Endodermal cell (in vitro differentiated cells): ENCODE measurements at regions not wholly inside any gene's neighbourhood (a gene's known extent, or its start where the extent isn't known, plus 50 kb on each side); places are given as distances from the start of the nearest gene placed in this dataset.

Experiments used
- DNase-seq: peaks from one replicate; pipeline ENCODE4 v3.0.0-alpha.2; 2017
- H3K27ac ChIP-seq: 2 replicates; pipeline ENCODE4 v1.5.1; 2013; ENCODE audit warnings: mild to moderate bottlenecking, low read depth, low read length, moderate library complexity
- H3K27me3 ChIP-seq: 2 replicates; pipeline ENCODE4 v1.6.1; 2013; ENCODE audit warnings: mild to moderate bottlenecking, low read length, moderate library complexity; ENCODE audit not compliant: insufficient read depth, control insufficient read depth, poor library complexity, severe bottlenecking
- H3K36me3 ChIP-seq: 2 replicates; pipeline ENCODE4 v1.7.0; 2013; ENCODE audit warnings: mild to moderate bottlenecking, low read length, moderate library complexity; ENCODE audit not compliant: control insufficient read depth, insufficient read depth
- H3K4me1 ChIP-seq: one replicate; pipeline ENCODE4 v1.7.0; 2013; ENCODE audit warnings: low read length; ENCODE audit not compliant: control insufficient read depth, insufficient read depth
- H3K4me3 ChIP-seq: 2 replicates; pipeline ENCODE4 v1.5.1; 2013; ENCODE audit warnings: mild to moderate bottlenecking, low read length, moderate library complexity
- H3K9ac ChIP-seq: 2 replicates; pipeline ENCODE4 v1.6.1; 2013; ENCODE audit warnings: mild to moderate bottlenecking, low read length, moderate library complexity; ENCODE audit not compliant: poor library complexity, severe bottlenecking; ENCODE audit errors: extremely low read depth
- H3K9me3 ChIP-seq: 2 replicates; pipeline ENCODE4 v1.6.1; 2013; ENCODE audit warnings: mild to moderate bottlenecking, low read length, moderate library complexity; ENCODE audit not compliant: control insufficient read depth
- H3K27ac Mint-ChIP-seq: 2 replicates; pipeline ENCODE4 v1.8.0; 2020; ENCODE audit warnings: mixed read lengths
- H3K27me3 Mint-ChIP-seq: 2 replicates; pipeline ENCODE4 v1.8.0; 2021; ENCODE audit warnings: mild to moderate bottlenecking, mixed read lengths; ENCODE audit not compliant: insufficient read depth
- H3K36me3 Mint-ChIP-seq: 2 replicates; pipeline ENCODE4 v1.8.0; 2020; ENCODE audit warnings: low read depth, mixed read lengths
- H3K4me1 Mint-ChIP-seq: 2 replicates; pipeline ENCODE4 v1.8.0; 2020; ENCODE audit warnings: mixed read lengths
- H3K4me3 Mint-ChIP-seq: 2 replicates; pipeline ENCODE4 v1.8.0; 2020; ENCODE audit warnings: mild to moderate bottlenecking, moderate library complexity, mixed read lengths
- H3K9me3 Mint-ChIP-seq: 2 replicates; pipeline ENCODE4 v1.8.0; 2020; ENCODE audit warnings: mild to moderate bottlenecking, mixed read lengths
- CTCF ChIP-seq: fragments of 200-600 bp; sonication (generic); conservative IDR thresholded peaks from 2 replicates; pipeline ENCODE4 v1.5.0; 2021; ENCODE audit warnings: antibody characterized with exemption, mild to moderate bottlenecking
- WGBS, 2 experiments: methylation state at CpG; one replicate each; pipeline versions ENCODE4 v1.1.5 to v1.1.7; 2013; ENCODE audit warnings: missing lambda C conversion rate in 2 of 2, mixed read lengths in 1 of 2; ENCODE audit not compliant: insufficient coverage in 1 of 2, insufficient read length in 1 of 2; 5-methylcytosine and 5-hydroxymethylcytosine counted together

DNA sequence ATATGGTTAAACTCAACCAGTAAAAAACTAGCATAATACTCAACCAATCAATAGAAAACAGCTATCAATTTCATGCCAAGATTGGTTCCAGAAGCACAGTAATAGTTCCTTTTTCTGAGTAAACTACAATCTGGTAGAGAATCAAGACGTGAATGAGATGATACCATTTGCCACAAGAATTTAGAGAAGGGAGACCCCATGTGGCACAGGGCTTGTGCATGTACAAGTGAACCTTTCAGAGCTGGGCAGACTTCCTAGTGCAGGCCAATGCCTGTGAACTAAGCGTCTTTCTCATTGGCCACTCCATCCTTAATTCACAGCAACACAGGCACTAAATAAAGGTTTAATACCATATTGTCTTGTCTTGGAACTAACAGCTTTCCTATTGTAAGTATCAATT is 213.5 kb downstream of the RFPL4B start:
- Histone ChIP-seq H3K36me3 (no peaks in the 10 kb centered on the region), H3K4me3 (no peak overlapping the region), H3K27me3 (no peaks in the 10 kb centered on the region), H3K9ac (no peak overlapping the region), H3K4me1 (no peaks in the 10 kb centered on the region), H3K9me3 (no peaks in the 10 kb centered on the region), H3K27ac (no peak overlapping the region)
- DNase-seq, result no peak
- no peaks in the 10 kb centered on the region for H3K9me3 Mint-ChIP-seq
- peak; percentile 48 for TF ChIP-seq CTCF
- H3K36me3 Mint-ChIP-seq, result no peaks in the 10 kb centered on the region
- peaks cover 8% of the 10 kb centered on the region for H3K4me1 Mint-ChIP-seq
- H3K4me3 Mint-ChIP-seq, result no peak overlapping the region
- WGBS, 2 experiments, result 72 to 100% methylated on average over 2 of the region's 2 CpGs
- H3K27me3 Mint-ChIP-seq, result no peaks in the 10 kb centered on the region
- no peak overlapping the region for H3K27ac Mint-ChIP-seq

DNA sequence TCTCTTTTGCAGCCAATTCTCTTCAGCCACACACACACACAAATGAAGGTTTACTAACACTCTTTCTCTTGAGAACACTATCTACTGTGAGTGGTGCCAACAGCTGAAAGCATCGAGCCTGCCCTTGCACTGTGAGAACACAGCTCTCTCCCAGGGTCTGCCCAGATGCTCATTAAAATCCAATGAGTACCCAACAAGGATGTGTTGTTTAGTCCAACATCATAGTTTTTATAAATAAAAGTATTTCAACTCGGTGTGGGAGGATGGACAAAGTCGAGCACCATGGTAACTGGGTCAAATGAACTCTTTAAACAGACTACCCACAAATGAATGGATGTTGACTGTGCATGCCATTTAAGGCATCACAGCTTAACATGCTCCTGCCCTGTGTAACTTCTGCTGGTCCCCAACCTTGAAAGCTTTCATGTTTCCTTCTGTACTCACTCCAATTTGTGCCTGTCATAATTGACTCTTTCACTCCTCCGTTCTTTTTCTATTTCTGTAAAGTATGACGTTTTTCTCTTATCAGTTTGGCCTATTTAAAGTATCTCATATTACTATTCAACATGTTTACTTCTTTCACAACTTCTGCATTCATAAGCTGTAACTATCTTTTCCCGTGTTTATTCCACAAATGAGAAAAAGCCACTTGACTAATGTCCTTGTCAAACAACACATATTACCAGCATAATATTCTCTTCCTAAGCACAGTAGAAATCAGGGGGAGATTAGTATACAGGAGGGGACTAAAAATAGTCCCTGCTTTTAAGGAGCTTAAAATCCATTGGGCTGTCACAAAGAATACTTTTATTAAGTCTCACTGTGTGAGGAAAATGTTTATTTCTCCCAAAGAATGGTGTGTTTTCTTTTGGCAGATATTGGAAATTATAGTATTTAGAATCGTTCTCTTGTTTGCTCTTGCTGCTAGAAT is 215.4 kb downstream of the RFPL4B start:
- Histone ChIP-seq H3K4me3 (peak overlapping the region; percentile 9), H3K4me1 (no peaks in the 10 kb centered on the region), H3K27ac (peak overlapping the region; percentile 97), H3K9ac (peak overlapping the region; percentile 47), H3K9me3 (no peaks in the 10 kb centered on the region), H3K27me3 (no peaks in the 10 kb centered on the region), H3K36me3 (no peaks in the 10 kb centered on the region)
- Mint-ChIP-seq H3K4me3 (no peak overlapping the region), H3K9me3 (no peaks in the 10 kb centered on the region), H3K27me3 (no peaks in the 10 kb centered on the region), H3K27ac (peak overlapping the region; percentile 27), H3K4me1 (peaks cover 8% of the 10 kb centered on the region), H3K36me3 (no peaks in the 10 kb centered on the region)
- WGBS, 2 experiments, result 67 to 82% methylated on average over 4 to 7 of the region's 7 CpGs
- TF ChIP-seq CTCF, result no peak
- DNase-seq, result no peak

DNA sequence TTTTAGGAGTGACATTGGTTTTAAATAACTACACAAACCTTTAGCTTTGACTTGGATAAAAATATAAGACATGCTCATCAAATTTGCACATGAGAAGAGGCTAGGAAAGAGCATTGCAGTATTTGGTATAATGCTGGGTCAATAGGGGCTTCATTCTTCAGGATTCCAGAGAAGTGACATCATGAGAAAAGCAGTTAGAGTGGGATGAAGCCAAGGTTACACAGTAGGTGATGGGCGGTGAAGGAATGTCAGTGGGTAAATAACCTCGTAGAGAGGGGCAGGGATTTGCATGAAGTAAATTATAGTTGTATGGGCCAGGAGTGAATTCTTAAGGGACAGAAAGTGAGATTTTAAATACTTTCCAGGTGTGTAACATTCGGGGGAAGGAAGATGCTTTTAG is 216.2 kb downstream of the RFPL4B start:
- H3K27ac Mint-ChIP-seq, result peak overlapping the region; percentile 93
- 39 to 41% methylated on average over 3 of the region's 3 CpGs for WGBS, 2 experiments
- Histone ChIP-seq H3K36me3 (no peaks in the 10 kb centered on the region), H3K27ac (peak overlapping the region; percentile 97), H3K9ac (peak overlapping the region; percentile 47), H3K9me3 (no peaks in the 10 kb centered on the region), H3K4me1 (no peaks in the 10 kb centered on the region), H3K27me3 (no peaks in the 10 kb centered on the region), H3K4me3 (peak overlapping the region; percentile 9)
- H3K9me3 Mint-ChIP-seq, result no peaks in the 10 kb centered on the region
- DNase-seq, result peak; percentile 73
- no peaks in the 10 kb centered on the region for H3K36me3 Mint-ChIP-seq
- H3K4me3 Mint-ChIP-seq, result no peak overlapping the region
- TF ChIP-seq CTCF, result no peak
- H3K4me1 Mint-ChIP-seq, result peaks cover 8% of the 10 kb centered on the region
- H3K27me3 Mint-ChIP-seq, result no peaks in the 10 kb centered on the region
